Fibroblast of skin of left quadriceps (primary cell): ENCODE measurements at regions not wholly inside any gene's neighbourhood (a gene's known extent, or its start where the extent isn't known, plus 50 kb on each side); places are given as distances from the start of the nearest gene placed in this dataset.

Source experiments
- DNase-seq, 2 experiments: peaks; one replicate each; pipeline ENCODE4 v3.0.0-alpha.2; 2013; ENCODE audit warnings: low read depth in 2 of 2

- no peak for DNase-seq
These were observed 52.2 kb upstream of the SPACA1 start for GRCh38 chr6:87995461-87995860.

- DNase-seq, result no peak
These were observed 54.3 kb upstream of the SPACA1 start for GRCh38 chr6:87993356-87993755.

- DNase-seq, result no peak
These were observed 56.8 kb upstream of the SPACA1 start for GRCh38 chr6:87990871-87991270.

- DNase-seq, result no peak
These were observed 65.5 kb upstream of the SPACA1 start for GRCh38 chr6:87982134-87982533.

- no peak for DNase-seq
These were observed 67.9 kb upstream of the SPACA1 start for GRCh38 chr6:87979737-87980136.

- no peak for DNase-seq
These were observed 71.0 kb upstream of the SPACA1 start for GRCh38 chr6:87976616-87977015.

- no peak for DNase-seq
These were observed 72.1 kb upstream of the SPACA1 start for GRCh38 chr6:87975561-87975960.

- no peak for DNase-seq
These were observed 75.4 kb upstream of the SPACA1 start for GRCh38 chr6:87972279-87972678.

GRCh38 chr6:87971605-87972262, 75.9 kb upstream of the SPACA1 start:
- no peak for DNase-seq

GRCh38 chr6:87968435-87969278, 79.0 kb upstream of the SPACA1 start:
- no peak for DNase-seq

- DNase-seq, result no peak
These were observed 81.8 kb upstream of the SPACA1 start for GRCh38 chr6:87965806-87966205.

GRCh38 chr6:87959083-87959482, 88.6 kb upstream of the SPACA1 start:
- no peak for DNase-seq

GRCh38 chr6:87951751-87952150, 95.9 kb upstream of the SPACA1 start:
- no peak for DNase-seq

GRCh38 chr6:87950614-87951013, 97.0 kb upstream of the SPACA1 start:
- no peak for DNase-seq

- DNase-seq, result no peak
These were observed 98.4 kb upstream of the SPACA1 start for GRCh38 chr6:87949194-87949593.

- no peak for DNase-seq
These were observed 101.0 kb upstream of the SPACA1 start for GRCh38 chr6:87946669-87947068.

- DNase-seq, result no peak
These were observed 101.7 kb upstream of the SPACA1 start for GRCh38 chr6:87945966-87946365.

GRCh38 chr6:87945181-87945580, 102.5 kb upstream of the SPACA1 start:
- no peak for DNase-seq

GRCh38 chr6:87944541-87944954, 103.1 kb upstream of the SPACA1 start:
- no peak for DNase-seq

- DNase-seq, result no peak
These were observed 104.5 kb upstream of the SPACA1 start for GRCh38 chr6:87943191-87943590.

GRCh38 chr6:87941556-87942358, 105.9 kb upstream of the SPACA1 start:
- no peak for DNase-seq

GRCh38 chr6:87939776-87940175, 107.9 kb upstream of the SPACA1 start:
- DNase-seq, result no peak
